Choroid plexus epithelial cell (primary cell): ENCODE measurements at regions not wholly inside any gene's neighbourhood (a gene's known extent, or its start where the extent isn't known, plus 50 kb on each side); places are given as distances from the start of the nearest gene placed in this dataset.

ENCODE experiments used
- DNase-seq: peaks from one replicate; pipeline ENCODE4 v3.0.0-alpha.2; 2010; ENCODE audit warnings: low read depth
- H3K4me3 ChIP-seq: 2 replicates; pipeline ENCODE4 v1.5.1; 2011; ENCODE audit warnings: low read depth, mild to moderate bottlenecking, control low read depth, low read length, moderate library complexity
- CTCF ChIP-seq: conservative IDR thresholded peaks from 2 replicates; pipeline ENCODE4 v1.5.1; 2011; ENCODE audit warnings: low read depth, mild to moderate bottlenecking, control low read depth, inconsistent platforms, low read length, moderate library complexity

- no peak overlapping the region for H3K4me3 ChIP-seq
- no peak for TF ChIP-seq CTCF
- no peak for DNase-seq
These were observed 226.4 kb downstream of the NRIP1 start for GRCh38 chr21:14838400-14838799.

DNA sequence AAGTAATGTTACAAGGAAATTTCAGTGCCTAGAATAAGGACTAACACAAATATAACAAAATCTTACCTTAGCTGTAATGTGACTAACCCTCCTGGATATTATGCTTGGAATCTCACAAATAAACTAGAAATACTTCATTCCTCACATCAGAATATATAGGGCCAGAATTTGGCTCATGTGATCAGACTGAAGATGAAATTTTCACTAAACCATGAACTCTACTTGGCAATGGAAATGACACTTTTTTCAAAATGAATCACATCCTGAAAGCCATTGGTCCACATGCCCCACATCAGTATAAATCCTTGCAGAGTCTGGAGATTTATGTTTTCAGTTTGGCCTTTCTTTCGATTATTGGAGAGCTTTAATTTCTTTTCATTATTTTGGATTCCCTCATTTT, 227.8 kb downstream of the NRIP1 start:
- TF ChIP-seq CTCF = no peak
- H3K4me3 ChIP-seq = no peak overlapping the region
- DNase-seq = no peak

GRCh38 chr21:14833666-14834351, 231.0 kb downstream of the NRIP1 start:
- H3K4me3 ChIP-seq = no peak overlapping the region
- no peak for DNase-seq
- TF ChIP-seq CTCF = no peak

DNA sequence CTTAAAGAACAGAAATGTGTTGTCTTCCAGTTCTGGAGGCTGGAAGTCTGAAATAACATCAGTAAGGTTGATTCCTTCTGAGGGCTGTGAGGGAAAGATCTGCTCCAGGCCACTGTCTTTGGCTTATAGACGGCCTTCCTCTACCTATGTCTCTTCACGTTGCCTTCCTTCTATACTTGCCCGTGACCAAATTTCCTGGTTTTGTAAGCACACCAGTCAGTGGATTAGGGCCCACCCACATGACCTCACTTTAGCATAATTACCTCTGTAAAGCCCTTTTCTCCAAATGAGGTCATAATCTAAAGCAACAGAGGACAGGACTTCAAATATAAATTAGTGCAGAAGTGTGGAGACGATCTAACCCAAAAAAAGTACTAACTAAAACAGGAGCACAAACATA, 231.6 kb downstream of the NRIP1 start:
- DNase-seq = no peak
- no peak overlapping the region for H3K4me3 ChIP-seq
- TF ChIP-seq CTCF = no peak

- DNase-seq = no peak
- H3K4me3 ChIP-seq = no peak overlapping the region
- TF ChIP-seq CTCF = no peak
These were observed 234.5 kb downstream of the NRIP1 start for GRCh38 chr21:14830307-14830706.

- TF ChIP-seq CTCF = no peak
- H3K4me3 ChIP-seq = no peak overlapping the region
- DNase-seq = no peak
These were observed 235.1 kb downstream of the NRIP1 start for GRCh38 chr21:14829685-14830084.

GRCh38 chr21:14827468-14827867, 237.3 kb downstream of the NRIP1 start:
- DNase-seq = no peak
- no peak for TF ChIP-seq CTCF
- H3K4me3 ChIP-seq = no peak overlapping the region
